GM12878 (cell line): ENCODE measurements at regions not wholly inside any gene's neighbourhood (a gene's known extent, or its start where the extent isn't known, plus 50 kb on each side); places are given as distances from the start of the nearest gene placed in this dataset.

Experiments used
- ATAC-seq: fragments of 200-7000 bp; cut with Tn5 transposase; 3 replicates; pipeline ENCODE4 v1.9.1; 2020; ENCODE audit warnings: mild to moderate bottlenecking, moderate library complexity
- BruUV-seq: library from RNA; stranded (reverse); fragments of 400-500 nt; replicated peaks from 2 replicates; lab custom pipeline; 2021; lab: Mats Ljungman, UMichigan
- CTCF ChIA-PET: fragments of 300-600 bp; sonication (Branson Sonifier 250); formaldehyde crosslinking; extraction: SDS; loops from one replicate; lab custom pipeline; 2021; ENCODE audit warnings: inconsistent platforms; lab: Yijun Ruan, JAX
- POLR2A ChIA-PET: fragments of 350-600 bp; formaldehyde crosslinking; extraction: SDS; loops from one replicate; lab custom pipeline; 2021; ENCODE audit warnings: inconsistent platforms; lab: Charles Lee
- RAD21 ChIA-PET: fragments of 300-600 bp; sonication (Branson Sonifier 250); formaldehyde crosslinking; loops from one replicate; lab custom pipeline; 2023; ENCODE audit warnings: antibody characterized with exemption; ENCODE audit not compliant: unreplicated experiment; lab: Charles Lee
- SMC1A ChIA-PET: fragments of 300-600 bp; sonication (Branson Sonifier 250); formaldehyde crosslinking; loops from one replicate; lab custom pipeline; 2023; ENCODE audit not compliant: unreplicated experiment, uncharacterized antibody; lab: Charles Lee
- DNase-seq: peaks from one replicate; pipeline ENCODE4 v3.0.0-alpha.2; 2011; ENCODE audit warnings: low read depth, low spot score
- FAIRE-seq: peaks from 3 replicates; lab custom pipeline; 2011; peaks lifted over from hg19 to GRCh38; lab: Jason Lieb, UNC
- H2AFZ ChIP-seq: 2 replicates; pipeline ENCODE4 v1.6.0; 2011; ENCODE audit warnings: low read depth, low read length, control low read depth; ENCODE audit not compliant: control insufficient read depth
- H3K27ac ChIP-seq: 2 replicates; pipeline ENCODE4 v1.5.1; 2011; ENCODE audit warnings: control low read depth; ENCODE audit not compliant: control insufficient read depth, insufficient read depth
- H3K27me3 ChIP-seq, 2 experiments: replicated peaks in 1 of 2; 2 replicates each; pipeline versions ENCODE4 v1.6.0 to v1.6.1; 2011; ENCODE audit warnings: low read length in 1 of 2; ENCODE audit not compliant: control insufficient read depth in 2 of 2, insufficient read depth in 2 of 2
- H3K36me3 ChIP-seq, 2 experiments: 2 replicates each; pipeline ENCODE4 v1.5.1; 2011; ENCODE audit warnings: low read length in 1 of 2; ENCODE audit not compliant: control insufficient read depth in 2 of 2, insufficient read depth in 2 of 2
- H3K4me1 ChIP-seq: 2 replicates; pipeline ENCODE4 v1.6.1; 2011; ENCODE audit warnings: mild to moderate bottlenecking, low read length, moderate library complexity, mixed read lengths; ENCODE audit not compliant: control insufficient read depth, insufficient read depth
- H3K4me2 ChIP-seq: 2 replicates; pipeline ENCODE4 v1.6.0; 2011; ENCODE audit warnings: control low read depth; ENCODE audit not compliant: control insufficient read depth, insufficient read depth
- H3K4me3 ChIP-seq: fragments of 200-600 bp; sonication (generic); 2 replicates; pipeline ENCODE4 v1.5.1; 2016
- H3K79me2 ChIP-seq: 2 replicates; pipeline ENCODE4 v1.6.0; 2011; ENCODE audit warnings: low read length; ENCODE audit not compliant: control insufficient read depth, insufficient read depth
- H3K9ac ChIP-seq: 2 replicates; pipeline ENCODE4 v1.8.0; 2011; ENCODE audit warnings: low read length, control low read depth, mixed read lengths; ENCODE audit not compliant: control insufficient read depth, insufficient read depth
- H3K9me3 ChIP-seq: replicated peaks from 3 replicates; pipeline ENCODE4 v1.5.1; 2011; ENCODE audit warnings: mild to moderate bottlenecking, low read length; ENCODE audit not compliant: control insufficient read depth, insufficient read depth
- H4K20me1 ChIP-seq: 2 replicates; pipeline ENCODE4 v1.6.0; 2011; ENCODE audit not compliant: control insufficient read depth, insufficient read depth
- CTCF ChIP-seq, 3 experiments: IDR thresholded peaks in 2 of 3; conservative IDR thresholded peaks in 1 of 3; 2 replicates each; pipeline ENCODE4 v1.5.1; 2011; ENCODE audit warnings: low read depth in 3 of 3, low read length in 3 of 3, mild to moderate bottlenecking in 3 of 3, control low read depth in 2 of 3, moderate library complexity in 2 of 3, inconsistent platforms in 1 of 3, mixed read lengths in 1 of 3; ENCODE audit not compliant: control insufficient read depth in 2 of 3, insufficient read depth in 1 of 3; ENCODE audit errors: extremely low read depth in 1 of 3
- E2F8 ChIP-seq: fragments of 450-650 bp; IDR thresholded peaks from 2 replicates; pipeline ENCODE4 v1.6.1; 2018; ENCODE audit warnings: mild to moderate bottlenecking, low read depth, moderate library complexity; ENCODE audit not compliant: partially characterized antibody
- ESRRA ChIP-seq: IDR thresholded peaks from 2 replicates; pipeline ENCODE4 v1.6.1; 2012; ENCODE audit warnings: mild to moderate bottlenecking, low read length, improper control_type of control experiment
- GABPA ChIP-seq: IDR thresholded peaks from 2 replicates; pipeline ENCODE4 v1.6.1; 2014; ENCODE audit warnings: antibody characterized with exemption, low read depth, mild to moderate bottlenecking, inconsistent platforms
- IKZF1 ChIP-seq: fragments of 450-650 bp; conservative IDR thresholded peaks from 2 replicates; pipeline ENCODE4 v1.6.1; 2017; ENCODE audit warnings: antibody characterized with exemption, mild to moderate bottlenecking
- MYC ChIP-seq: IDR thresholded peaks from 2 replicates; pipeline ENCODE4 v1.6.1; 2011; ENCODE audit warnings: mild to moderate bottlenecking, low read length, moderate library complexity, inconsistent platforms; ENCODE audit not compliant: insufficient read depth, insufficient replicate concordance, insufficient read length, severe bottlenecking
- POLR2AphosphoS2 ChIP-seq: IDR thresholded peaks from 2 replicates; pipeline ENCODE4 v1.6.1; 2011; ENCODE audit warnings: low read depth, mild to moderate bottlenecking, low read length, improper control_type of control experiment, moderate library complexity
- SPI1 ChIP-seq: IDR thresholded peaks from 2 replicates; pipeline ENCODE4 v1.6.1; 2011; ENCODE audit warnings: low read depth, mild to moderate bottlenecking, low read length, moderate library complexity, borderline replicate concordance; ENCODE audit not compliant: insufficient read depth
- TCF3 ChIP-seq: IDR thresholded peaks from 2 replicates; pipeline ENCODE4 v1.6.1; 2012; ENCODE audit warnings: low read depth, mild to moderate bottlenecking, low read length, borderline replicate concordance; ENCODE audit not compliant: insufficient read depth
- ZBTB11 ChIP-seq: fragments of 450-650 bp; formaldehyde crosslinking; IDR thresholded peaks from 2 replicates; pipeline ENCODE4 v1.5.0; 2022; ENCODE audit warnings: mild to moderate bottlenecking, missing genetic modification characterization
- WGBS: methylation state at CpG from one replicate; pipeline ENCODE4 v1.1.6; 2016; ENCODE audit warnings: low lambda C conversion rate; ENCODE audit not compliant: insufficient replicate concordance, insufficient coverage; ENCODE audit errors: missing lambda C conversion rate; 5-methylcytosine and 5-hydroxymethylcytosine counted together
- in situ Hi-C: fragments of 300-500 bp; cut with MboI; formaldehyde crosslinking; loops from 9 replicates; pipeline ENCODE4 v1.14.3; 2018; ENCODE audit warnings: mixed read lengths
- intact Hi-C: fragments of 100-400 bp; cut with micrococcal nuclease; formaldehyde crosslinking; loops from one replicate; pipeline ENCODE4 v1.14.2; 2022; ENCODE audit not compliant: unreplicated experiment

- intact Hi-C loops (no loop called here), in situ Hi-C loops (no loop called here)
- H3K4me1 ChIP-seq, result no peaks in the 10 kb centered on the region
- no peak overlapping the region for H3K9ac ChIP-seq
- no peaks in the 10 kb centered on the region for H3K27me3 ChIP-seq
- ChIA-PET RAD21 (no interaction called here), POLR2A (no interaction called here), SMC1A (no interaction called here), CTCF (interaction anchor here (0.6 kb wide), 1 partner anchor 618 kb away, joined by 6 read pairs; no protein-coding TSS in a partner anchor)
- no peaks in the 10 kb centered on the region for H3K79me2 ChIP-seq
- no TSS peak for BruUV-seq
- no peak overlapping the region for H2AFZ ChIP-seq
- no peaks in the 10 kb centered on the region for H3K9me3 ChIP-seq
- no peaks in the 10 kb centered on the region for H4K20me1 ChIP-seq
- 64% methylated on average over 5 of the region's 5 CpGs for WGBS
- FAIRE-seq (no peak), DNase-seq (no peak), ATAC-seq (no peak)
- no peaks in the 10 kb centered on the region for H3K36me3 ChIP-seq
- H3K27ac ChIP-seq, result no peak overlapping the region
- H3K4me2 ChIP-seq, result no peak overlapping the region
- no peak for TF ChIP-seq ZBTB11
- TF ChIP-seq MYC, result no peak
- no peak for TF ChIP-seq SPI1
- no peak for TF ChIP-seq GABPA
- no peak for TF ChIP-seq E2F8
- TF ChIP-seq IKZF1, result no peak
- TF ChIP-seq CTCF (IDR thresholded peaks at IDR 0.05 in 2 of 3, conservative IDR thresholded peaks at IDR 0.05 in 1 of 3; ENCODE audit: control insufficient read depth in 2 of 3, extremely low read depth in 1 of 3, insufficient read depth in 1 of 3, low read depth in 3 of 3, low read length in 3 of 3), result no peak
- TF ChIP-seq ESRRA, result no peak
- no peak for TF ChIP-seq POLR2AphosphoS2
- TF ChIP-seq TCF3, result no peak
- TF ChIP-seq, all 136 proteins: peak for 0
- no peak overlapping the region for H3K4me3 ChIP-seq
Observed at GRCh38 chr10:65133652-65134051, 1612.5 kb downstream of the REEP3 start.
